Endodermal cell (in vitro differentiated cells): ENCODE measurements at regions not wholly inside any gene's neighbourhood (a gene's known extent, or its start where the extent isn't known, plus 50 kb on each side); places are given as distances from the start of the nearest gene placed in this dataset.

Source experiments
- DNase-seq: peaks from one replicate; pipeline ENCODE4 v3.0.0-alpha.2; 2017
- H3K27ac ChIP-seq: 2 replicates; pipeline ENCODE4 v1.5.1; 2013; ENCODE audit warnings: mild to moderate bottlenecking, low read depth, low read length, moderate library complexity
- H3K27me3 ChIP-seq: 2 replicates; pipeline ENCODE4 v1.6.1; 2013; ENCODE audit warnings: mild to moderate bottlenecking, low read length, moderate library complexity; ENCODE audit not compliant: insufficient read depth, control insufficient read depth, poor library complexity, severe bottlenecking
- H3K36me3 ChIP-seq: 2 replicates; pipeline ENCODE4 v1.7.0; 2013; ENCODE audit warnings: mild to moderate bottlenecking, low read length, moderate library complexity; ENCODE audit not compliant: control insufficient read depth, insufficient read depth
- H3K4me1 ChIP-seq: one replicate; pipeline ENCODE4 v1.7.0; 2013; ENCODE audit warnings: low read length; ENCODE audit not compliant: control insufficient read depth, insufficient read depth
- H3K4me3 ChIP-seq: 2 replicates; pipeline ENCODE4 v1.5.1; 2013; ENCODE audit warnings: mild to moderate bottlenecking, low read length, moderate library complexity
- H3K9ac ChIP-seq: 2 replicates; pipeline ENCODE4 v1.6.1; 2013; ENCODE audit warnings: mild to moderate bottlenecking, low read length, moderate library complexity; ENCODE audit not compliant: poor library complexity, severe bottlenecking; ENCODE audit errors: extremely low read depth
- H3K9me3 ChIP-seq: 2 replicates; pipeline ENCODE4 v1.6.1; 2013; ENCODE audit warnings: mild to moderate bottlenecking, low read length, moderate library complexity; ENCODE audit not compliant: control insufficient read depth
- H3K27ac Mint-ChIP-seq: 2 replicates; pipeline ENCODE4 v1.8.0; 2020; ENCODE audit warnings: mixed read lengths
- H3K27me3 Mint-ChIP-seq: 2 replicates; pipeline ENCODE4 v1.8.0; 2021; ENCODE audit warnings: mild to moderate bottlenecking, mixed read lengths; ENCODE audit not compliant: insufficient read depth
- H3K36me3 Mint-ChIP-seq: 2 replicates; pipeline ENCODE4 v1.8.0; 2020; ENCODE audit warnings: low read depth, mixed read lengths
- H3K4me1 Mint-ChIP-seq: 2 replicates; pipeline ENCODE4 v1.8.0; 2020; ENCODE audit warnings: mixed read lengths
- H3K4me3 Mint-ChIP-seq: 2 replicates; pipeline ENCODE4 v1.8.0; 2020; ENCODE audit warnings: mild to moderate bottlenecking, moderate library complexity, mixed read lengths
- H3K9me3 Mint-ChIP-seq: 2 replicates; pipeline ENCODE4 v1.8.0; 2020; ENCODE audit warnings: mild to moderate bottlenecking, mixed read lengths
- WGBS, 2 experiments: methylation state at CpG; one replicate each; pipeline versions ENCODE4 v1.1.5 to v1.1.7; 2013; ENCODE audit warnings: missing lambda C conversion rate in 2 of 2, mixed read lengths in 1 of 2; ENCODE audit not compliant: insufficient coverage in 1 of 2, insufficient read length in 1 of 2; 5-methylcytosine and 5-hydroxymethylcytosine counted together
- TF ChIP-seq, protein P1 (sequence below): fragments of 200-600 bp; sonication (generic); conservative IDR thresholded peaks from 2 replicates; pipeline ENCODE4 v1.5.0; 2021; ENCODE audit warnings: antibody characterized with exemption, mild to moderate bottlenecking

GRCh38 chr2:184359379-184359778, 238.9 kb upstream of the ZNF804A start:
- Mint-ChIP-seq H3K9me3 (no peaks in the 10 kb centered on the region), H3K27me3 (no peaks in the 10 kb centered on the region), H3K36me3 (no peaks in the 10 kb centered on the region), H3K27ac (no peak overlapping the region), H3K4me3 (no peak overlapping the region), H3K4me1 (no peaks in the 10 kb centered on the region)
- Histone ChIP-seq H3K27ac (no peak overlapping the region), H3K36me3 (no peaks in the 10 kb centered on the region), H3K4me1 (no peaks in the 10 kb centered on the region), H3K9ac (no peak overlapping the region), H3K27me3 (no peaks in the 10 kb centered on the region), H3K4me3 (no peak overlapping the region), H3K9me3 (no peaks in the 10 kb centered on the region)
- DNase-seq, result no peak
- WGBS, 2 experiments, result 81% methylated on average over 2 of the region's 2 CpGs; no CpG with 5 or more reads in 1 of the 2 experiments
- TF ChIP-seq, protein P1, sequence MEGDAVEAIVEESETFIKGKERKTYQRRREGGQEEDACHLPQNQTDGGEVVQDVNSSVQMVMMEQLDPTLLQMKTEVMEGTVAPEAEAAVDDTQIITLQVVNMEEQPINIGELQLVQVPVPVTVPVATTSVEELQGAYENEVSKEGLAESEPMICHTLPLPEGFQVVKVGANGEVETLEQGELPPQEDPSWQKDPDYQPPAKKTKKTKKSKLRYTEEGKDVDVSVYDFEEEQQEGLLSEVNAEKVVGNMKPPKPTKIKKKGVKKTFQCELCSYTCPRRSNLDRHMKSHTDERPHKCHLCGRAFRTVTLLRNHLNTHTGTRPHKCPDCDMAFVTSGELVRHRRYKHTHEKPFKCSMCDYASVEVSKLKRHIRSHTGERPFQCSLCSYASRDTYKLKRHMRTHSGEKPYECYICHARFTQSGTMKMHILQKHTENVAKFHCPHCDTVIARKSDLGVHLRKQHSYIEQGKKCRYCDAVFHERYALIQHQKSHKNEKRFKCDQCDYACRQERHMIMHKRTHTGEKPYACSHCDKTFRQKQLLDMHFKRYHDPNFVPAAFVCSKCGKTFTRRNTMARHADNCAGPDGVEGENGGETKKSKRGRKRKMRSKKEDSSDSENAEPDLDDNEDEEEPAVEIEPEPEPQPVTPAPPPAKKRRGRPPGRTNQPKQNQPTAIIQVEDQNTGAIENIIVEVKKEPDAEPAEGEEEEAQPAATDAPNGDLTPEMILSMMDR, result no peak

- H3K27me3 ChIP-seq, result no peaks in the 10 kb centered on the region
- H3K9ac ChIP-seq, result no peak overlapping the region
- Mint-ChIP-seq H3K4me3 (no peak overlapping the region), H3K36me3 (no peaks in the 10 kb centered on the region), H3K4me1 (no peaks in the 10 kb centered on the region), H3K27me3 (no peaks in the 10 kb centered on the region), H3K27ac (no peak overlapping the region), H3K9me3 (no peaks in the 10 kb centered on the region)
- no peak for DNase-seq
- no peaks in the 10 kb centered on the region for H3K4me1 ChIP-seq
- no peaks in the 10 kb centered on the region for H3K36me3 ChIP-seq
- TF ChIP-seq, protein P1, result no peak
- H3K9me3 ChIP-seq, result no peaks in the 10 kb centered on the region
- H3K27ac ChIP-seq, result no peak overlapping the region
- H3K4me3 ChIP-seq, result no peak overlapping the region
- 91 to 96% methylated on average over 3 to 5 of the region's 5 CpGs for WGBS, 2 experiments
These were observed 235.1 kb upstream of the ZNF804A start for GRCh38 chr2:184363213-184363612.

DNA sequence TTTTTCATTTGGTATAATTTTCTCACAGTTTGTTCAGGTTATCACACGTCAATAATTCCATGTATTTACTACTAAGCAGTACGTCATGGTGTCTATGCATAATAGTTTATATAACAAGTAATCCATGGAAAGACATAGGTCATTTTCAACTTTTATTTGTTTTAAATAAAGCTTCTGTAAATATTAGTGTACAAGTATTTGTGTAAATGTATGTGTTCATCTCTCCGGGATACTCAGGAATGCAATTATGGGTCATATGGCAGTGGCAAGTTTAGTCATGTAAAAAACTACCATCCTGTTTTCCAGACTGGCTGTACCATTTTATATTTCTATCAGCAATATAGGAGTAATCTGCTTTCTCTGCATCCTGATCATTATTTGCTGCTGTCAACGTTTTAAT, 231.1 kb upstream of the ZNF804A start:
- Histone ChIP-seq H3K9me3 (no peaks in the 10 kb centered on the region), H3K27me3 (no peaks in the 10 kb centered on the region), H3K36me3 (no peaks in the 10 kb centered on the region), H3K27ac (no peak overlapping the region), H3K4me1 (no peaks in the 10 kb centered on the region), H3K9ac (no peak overlapping the region), H3K4me3 (no peak overlapping the region)
- 89 to 100% methylated on average over 1 to 3 of the region's 4 CpGs for WGBS, 2 experiments
- DNase-seq, result no peak
- Mint-ChIP-seq H3K27me3 (no peaks in the 10 kb centered on the region), H3K9me3 (no peaks in the 10 kb centered on the region), H3K36me3 (no peaks in the 10 kb centered on the region), H3K4me1 (peaks cover 2% of the 10 kb centered on the region), H3K4me3 (no peak overlapping the region), H3K27ac (no peak overlapping the region)
- TF ChIP-seq, protein P1, result no peak
